PC-9 (cell line): ENCODE measurements at regions not wholly inside any gene's neighbourhood (a gene's known extent, or its start where the extent isn't known, plus 50 kb on each side); places are given as distances from the start of the nearest gene placed in this dataset.

ENCODE experiments used
- EZH2 ChIP-seq: fragments of 200-600 bp; sonication (generic); IDR thresholded peaks from 2 replicates; pipeline ENCODE4 v1.8.0; 2017; ENCODE audit warnings: antibody characterized with exemption, low read depth
- TF ChIP-seq, protein P1 (sequence below): fragments of 200-600 bp; sonication (generic); conservative IDR thresholded peaks from 2 replicates; pipeline ENCODE4 v1.6.1; 2017; ENCODE audit warnings: mixed run types, antibody characterized with exemption, mild to moderate bottlenecking, moderate library complexity

DNA sequence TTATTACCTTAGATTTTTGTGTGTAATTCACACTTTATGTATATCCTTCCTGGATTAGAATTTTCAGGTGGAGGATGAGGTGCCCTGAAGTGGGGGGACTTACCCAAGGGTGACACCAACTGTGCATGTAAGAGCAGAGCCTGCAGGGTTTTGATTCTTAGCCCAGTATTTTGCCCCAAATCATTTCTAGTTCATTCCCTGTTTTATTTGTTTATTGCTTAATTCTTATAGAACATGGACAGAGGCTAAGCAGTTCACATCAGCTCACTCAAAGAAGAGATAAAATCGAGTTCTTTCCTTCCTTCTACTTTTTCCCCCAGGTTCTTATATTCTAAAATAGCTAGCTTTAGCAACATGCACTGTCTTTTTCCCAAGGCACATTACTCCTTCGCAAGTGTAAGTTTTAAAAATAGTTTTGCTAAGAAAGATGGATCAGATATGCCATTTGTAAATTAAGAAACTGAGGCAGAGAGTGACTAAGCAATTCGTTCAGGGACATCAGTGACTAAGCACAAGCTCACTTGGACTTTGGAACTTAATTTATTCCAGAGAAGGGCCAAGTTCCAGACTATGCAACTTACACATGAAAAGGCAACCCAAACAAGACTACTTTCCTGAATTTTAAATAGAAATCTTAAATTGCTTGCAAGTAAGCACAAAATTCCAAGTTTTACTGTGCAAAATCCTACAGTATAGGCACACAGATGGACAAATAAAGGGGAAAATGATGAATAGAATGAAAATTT is 427.9 kb upstream of the POU3F3 start:
- TF ChIP-seq, protein P1, sequence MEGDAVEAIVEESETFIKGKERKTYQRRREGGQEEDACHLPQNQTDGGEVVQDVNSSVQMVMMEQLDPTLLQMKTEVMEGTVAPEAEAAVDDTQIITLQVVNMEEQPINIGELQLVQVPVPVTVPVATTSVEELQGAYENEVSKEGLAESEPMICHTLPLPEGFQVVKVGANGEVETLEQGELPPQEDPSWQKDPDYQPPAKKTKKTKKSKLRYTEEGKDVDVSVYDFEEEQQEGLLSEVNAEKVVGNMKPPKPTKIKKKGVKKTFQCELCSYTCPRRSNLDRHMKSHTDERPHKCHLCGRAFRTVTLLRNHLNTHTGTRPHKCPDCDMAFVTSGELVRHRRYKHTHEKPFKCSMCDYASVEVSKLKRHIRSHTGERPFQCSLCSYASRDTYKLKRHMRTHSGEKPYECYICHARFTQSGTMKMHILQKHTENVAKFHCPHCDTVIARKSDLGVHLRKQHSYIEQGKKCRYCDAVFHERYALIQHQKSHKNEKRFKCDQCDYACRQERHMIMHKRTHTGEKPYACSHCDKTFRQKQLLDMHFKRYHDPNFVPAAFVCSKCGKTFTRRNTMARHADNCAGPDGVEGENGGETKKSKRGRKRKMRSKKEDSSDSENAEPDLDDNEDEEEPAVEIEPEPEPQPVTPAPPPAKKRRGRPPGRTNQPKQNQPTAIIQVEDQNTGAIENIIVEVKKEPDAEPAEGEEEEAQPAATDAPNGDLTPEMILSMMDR, result no peak
- TF ChIP-seq EZH2, result no peak
